HG03108 (cell line): ENCODE measurements at regions not wholly inside any gene's neighbourhood (a gene's known extent, or its start where the extent isn't known, plus 50 kb on each side); places are given as distances from the start of the nearest gene placed in this dataset.
"Not testable (repeated sequence)": the region's sequence is repeated elsewhere in the genome, so short reads cannot be mapped to it uniquely, and the experiment has no call there.

Source experiments
- ATAC-seq: cut with Tn5 transposase; IDR thresholded peaks from one replicate; pipeline ENCODE4 v1.9.1; 2021; ENCODE audit warnings: moderate library complexity; ENCODE audit not compliant: unreplicated experiment

GRCh38 chr15:95616306-95616705, 714.2 kb upstream of the NR2F2 start:
- ATAC-seq, result no peak

DNA sequence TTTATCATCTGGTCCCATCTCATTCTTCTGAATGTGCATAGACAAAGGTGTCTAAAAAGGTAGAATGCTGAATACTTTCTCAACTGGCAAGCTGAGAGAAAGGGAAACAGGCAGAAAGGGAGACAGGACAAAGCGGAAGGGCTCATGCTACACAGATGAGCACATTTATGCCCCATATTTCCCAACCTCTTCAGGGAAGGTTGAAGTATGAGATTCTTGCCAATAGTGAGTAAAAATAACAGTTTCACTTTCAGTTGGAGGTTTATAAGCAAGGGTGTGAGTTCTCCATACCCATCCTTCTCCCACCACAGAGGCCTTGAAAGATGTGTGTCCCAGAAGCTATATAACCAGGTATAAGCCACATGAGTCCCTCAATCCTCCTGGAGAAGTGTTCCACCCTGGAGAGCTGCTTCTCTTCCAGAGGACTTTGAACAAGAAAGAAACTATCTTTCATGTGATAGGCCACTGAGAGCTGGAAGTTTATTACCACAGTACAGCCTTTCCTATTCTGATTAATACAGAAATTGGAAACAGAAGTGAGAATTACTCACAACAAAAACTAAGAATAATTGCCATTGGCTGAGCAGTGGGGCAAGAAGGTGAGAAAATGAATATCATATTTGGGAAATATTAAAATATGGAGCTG, 709.4 kb upstream of the NR2F2 start:
- ATAC-seq, result no peak

GRCh38 chr15:95622843-95623242, 707.7 kb upstream of the NR2F2 start:
- no peak for ATAC-seq

GRCh38 chr15:95624100-95624499, 706.4 kb upstream of the NR2F2 start:
- ATAC-seq, result no peak

DNA sequence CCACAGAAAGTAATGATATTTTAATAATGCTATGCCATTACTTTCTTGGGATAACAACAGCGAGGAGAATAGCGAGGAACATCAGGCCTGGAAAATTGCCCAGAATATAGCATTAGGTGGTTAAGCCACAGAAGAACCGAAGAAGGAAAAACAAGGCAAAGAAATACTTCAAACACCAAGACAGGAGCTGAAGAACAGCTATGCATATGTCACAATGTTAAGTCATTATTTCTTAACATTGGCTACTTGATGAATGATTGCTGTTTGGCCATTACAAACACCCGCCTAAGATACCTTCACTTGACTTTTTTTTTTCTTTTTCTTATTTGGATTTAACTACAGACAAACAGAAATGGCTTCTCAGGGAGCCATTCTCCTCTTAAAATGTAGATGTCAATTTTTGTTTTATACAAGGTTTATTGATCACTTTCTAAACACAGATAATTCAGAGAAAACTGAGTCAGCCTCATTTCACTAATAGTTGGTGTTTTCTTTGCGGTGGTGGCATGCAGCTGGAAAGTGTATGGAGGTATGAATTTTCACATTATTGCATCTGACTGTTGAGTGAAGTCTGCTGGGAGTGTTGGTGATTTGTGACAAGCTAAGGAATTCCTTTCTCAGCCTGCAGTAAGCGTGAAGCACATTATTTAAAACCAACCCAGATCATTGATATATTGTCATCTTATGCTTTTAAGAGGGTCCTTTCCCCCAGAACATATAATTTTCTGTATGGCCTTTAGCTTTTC, 705.7 kb upstream of the NR2F2 start:
- ATAC-seq, result no peak

- no peak for ATAC-seq
Measured at GRCh38 chr15:95626501-95627361, 703.8 kb upstream of the NR2F2 start.

DNA sequence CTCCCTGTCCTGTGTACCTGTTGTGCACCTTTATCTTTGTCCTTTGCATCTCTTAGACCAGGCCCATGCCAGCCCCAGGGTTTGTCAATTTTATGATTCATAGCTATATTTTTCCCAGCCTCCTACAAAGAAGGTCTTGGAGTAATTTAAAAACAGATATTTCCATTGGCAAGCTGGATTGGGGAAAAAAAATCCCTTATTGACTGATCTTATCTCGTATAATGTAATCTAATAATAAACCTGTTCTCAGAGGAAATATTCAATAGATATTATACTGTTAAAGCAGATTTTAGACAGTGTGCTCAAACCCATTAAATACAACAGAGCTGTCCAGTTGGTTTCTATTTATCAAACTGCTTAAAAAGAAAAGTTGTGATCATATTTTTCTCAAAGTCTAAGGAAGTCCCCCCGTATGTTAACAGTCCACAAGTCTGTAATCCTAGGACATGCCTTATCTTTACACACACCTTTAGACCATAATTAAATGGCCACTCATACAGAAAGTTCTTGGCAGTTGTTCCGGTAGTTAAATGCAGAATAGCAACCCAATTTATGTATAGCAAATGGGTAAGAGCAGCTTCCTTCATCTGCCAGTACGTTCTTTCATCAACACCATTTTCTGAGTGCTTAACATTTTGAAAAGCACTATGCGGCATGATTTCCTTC, 700.9 kb upstream of the NR2F2 start:
- no peak for ATAC-seq

GRCh38 chr15:95630683-95631082, 699.8 kb upstream of the NR2F2 start:
- no peak for ATAC-seq

- ATAC-seq, result no peak
Measured at GRCh38 chr15:95635666-95636065, 694.8 kb upstream of the NR2F2 start.

DNA sequence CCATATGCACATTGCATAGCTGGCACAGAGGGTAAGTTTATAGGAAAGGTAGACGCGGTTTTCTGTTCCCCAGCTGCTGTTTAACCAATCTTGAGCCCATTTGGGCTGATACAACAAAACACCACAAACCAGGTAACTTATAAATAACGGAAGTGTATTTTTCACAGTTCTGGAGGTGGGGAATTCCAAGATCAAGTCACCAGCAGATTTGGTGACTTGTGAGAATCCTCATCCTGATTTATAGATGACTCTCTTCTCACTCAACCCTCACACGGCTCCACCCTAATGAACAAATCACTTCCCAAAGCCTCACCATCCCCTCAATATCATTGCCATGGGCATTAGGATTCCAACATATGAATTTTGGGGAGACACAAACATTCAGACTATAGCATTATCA, 694.4 kb upstream of the NR2F2 start:
- ATAC-seq, result no peak

- not testable (repeated sequence) for ATAC-seq
Measured at GRCh38 chr15:95637234-95637633, 693.3 kb upstream of the NR2F2 start.

DNA sequence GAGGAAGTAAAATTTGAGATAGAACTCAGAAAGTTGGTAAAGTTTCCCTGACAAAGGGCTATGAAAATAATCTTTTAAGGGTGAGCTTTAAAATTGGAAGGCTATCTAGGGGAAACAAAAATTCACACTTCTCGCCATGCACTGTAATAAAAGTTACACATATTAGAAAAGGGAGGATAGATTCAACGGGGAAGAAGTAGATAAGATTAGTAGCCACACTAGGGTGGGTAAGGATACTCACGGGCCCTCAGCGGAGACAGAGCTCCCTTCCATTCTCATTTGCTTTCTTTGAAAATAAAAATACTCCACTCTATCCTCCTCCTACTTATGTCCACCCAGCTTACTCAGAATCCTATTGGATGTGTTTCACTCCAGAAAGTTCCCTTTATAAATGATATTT, 691.3 kb upstream of the NR2F2 start:
- no peak for ATAC-seq

DNA sequence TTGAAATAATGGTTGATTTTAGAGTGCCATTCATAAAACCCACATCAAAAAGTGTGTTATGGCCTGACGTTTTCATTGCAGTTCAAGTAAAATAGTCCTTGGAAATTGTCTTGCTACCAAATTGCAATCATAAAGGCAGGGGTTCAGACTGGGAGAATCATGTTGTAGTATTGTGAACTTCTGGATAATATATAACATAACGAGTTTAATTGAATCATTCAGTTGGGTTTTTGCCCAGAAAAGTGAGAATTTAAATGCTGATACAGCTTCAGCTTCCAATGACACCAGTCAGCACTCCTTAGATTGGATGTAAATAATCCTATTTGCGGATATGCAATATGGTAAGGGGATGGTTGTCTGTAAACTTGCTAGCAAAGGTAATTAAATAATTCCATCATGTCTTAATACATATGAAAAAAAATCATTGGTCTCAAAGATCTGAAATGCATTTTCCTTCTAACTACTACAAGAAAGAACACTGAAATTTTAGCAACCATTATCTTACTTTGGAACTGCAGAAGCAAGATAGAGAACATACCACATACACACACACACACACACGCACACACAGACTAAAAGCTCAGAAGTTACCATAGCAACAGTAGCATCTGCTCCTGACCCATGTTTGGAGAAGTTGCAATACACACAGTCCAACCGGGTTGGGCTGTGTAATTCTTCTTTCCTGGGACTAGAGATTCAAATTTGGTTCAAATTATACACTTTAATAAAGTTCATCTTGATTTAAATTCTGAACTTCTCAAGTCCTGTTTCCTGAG, 686.2 kb upstream of the NR2F2 start:
- ATAC-seq, result no peak

DNA sequence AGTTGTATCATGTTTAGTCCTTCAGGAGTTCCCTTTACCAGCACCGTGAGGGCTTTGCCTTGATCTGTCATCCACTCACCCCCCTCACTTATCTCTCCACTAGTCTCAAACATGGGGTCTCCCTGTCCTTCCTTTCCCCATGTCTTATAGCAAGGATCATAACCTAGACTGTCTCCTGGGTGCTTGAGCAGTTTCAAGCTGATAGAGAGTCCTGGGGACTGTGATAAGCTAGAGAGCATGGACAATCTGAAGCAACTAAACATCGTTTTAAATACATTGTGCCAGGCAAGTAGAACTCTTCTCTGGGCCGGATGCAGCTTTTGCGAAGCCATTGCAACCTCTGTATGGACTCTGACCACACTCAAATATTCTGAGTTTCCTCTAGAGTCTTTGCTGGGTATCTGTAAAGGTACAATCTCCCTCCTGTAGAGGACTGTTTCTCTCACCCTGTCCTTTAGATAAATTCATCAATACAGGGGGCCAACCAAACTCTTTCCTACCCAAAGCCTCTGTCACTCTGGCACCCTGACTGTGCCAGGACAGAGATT, 684.6 kb upstream of the NR2F2 start:
- ATAC-seq, result no peak

- ATAC-seq, result no peak
Measured at GRCh38 chr15:95646484-95647273, 683.8 kb upstream of the NR2F2 start.

- ATAC-seq, result no peak
Measured at GRCh38 chr15:95647531-95648277, 682.8 kb upstream of the NR2F2 start.

- no peak for ATAC-seq
Measured at GRCh38 chr15:95653361-95653805, 677.1 kb upstream of the NR2F2 start.

GRCh38 chr15:95655089-95655607, 675.4 kb upstream of the NR2F2 start:
- no peak for ATAC-seq
